Activated naive CD8-positive, alpha-beta T cell treated with anti-CD3 and anti-CD28 coated beads, Interleukin-2, amount 50 U/mL, for 24 hours (primary cell): ENCODE measurements at regions not wholly inside any gene's neighbourhood (a gene's known extent, or its start where the extent isn't known, plus 50 kb on each side); places are given as distances from the start of the nearest gene placed in this dataset.

Source experiments
- ATAC-seq: fragments of 150-1000 bp; cut with Tn5 transposase; one replicate; pipeline ENCODE4 v1.10.0; 2021
- DNase-seq: peaks from one replicate; pipeline ENCODE4 v3.0.0; 2021
- H3K27ac Mint-ChIP-seq: one replicate; pipeline ENCODE4 v1.8.0; 2021; ENCODE audit warnings: mild to moderate bottlenecking, mixed read lengths
- H3K27me3 Mint-ChIP-seq: one replicate; pipeline ENCODE4 v1.8.0; 2021; ENCODE audit warnings: mixed read lengths
- H3K36me3 Mint-ChIP-seq: one replicate; pipeline ENCODE4 v1.8.0; 2021; ENCODE audit warnings: low read depth, mixed read lengths
- H3K4me1 Mint-ChIP-seq: one replicate; pipeline ENCODE4 v1.8.0; 2021; ENCODE audit warnings: mixed read lengths
- H3K4me3 Mint-ChIP-seq: one replicate; pipeline ENCODE4 v1.8.0; 2021; ENCODE audit warnings: mild to moderate bottlenecking, moderate library complexity, mixed read lengths
- H3K9me3 Mint-ChIP-seq: one replicate; pipeline ENCODE4 v1.8.0; 2021; ENCODE audit warnings: mixed read lengths

GRCh38 chr18:46360102-46360699, 256.0 kb downstream of the HAUS1 start:
- ATAC-seq (no peak), DNase-seq (no peak)
- H3K4me1 Mint-ChIP-seq, result no peaks in the 10 kb centered on the region
- H3K4me3 Mint-ChIP-seq, result no peak overlapping the region
- H3K27me3 Mint-ChIP-seq, result no peaks in the 10 kb centered on the region
- H3K36me3 Mint-ChIP-seq, result no peaks in the 10 kb centered on the region
- no peaks in the 10 kb centered on the region for H3K9me3 Mint-ChIP-seq
- H3K27ac Mint-ChIP-seq, result no peak overlapping the region

GRCh38 chr18:46360866-46361265, 256.7 kb downstream of the HAUS1 start:
- Mint-ChIP-seq H3K9me3 (no peaks in the 10 kb centered on the region), H3K27ac (no peak overlapping the region), H3K4me3 (no peak overlapping the region), H3K27me3 (no peaks in the 10 kb centered on the region), H3K36me3 (no peaks in the 10 kb centered on the region), H3K4me1 (no peaks in the 10 kb centered on the region)
- ATAC-seq, result no peak
- no peak for DNase-seq

GRCh38 chr18:46362533-46362932, 258.3 kb downstream of the HAUS1 start:
- Mint-ChIP-seq H3K4me3 (no peak overlapping the region), H3K9me3 (no peaks in the 10 kb centered on the region), H3K4me1 (no peaks in the 10 kb centered on the region), H3K36me3 (no peaks in the 10 kb centered on the region), H3K27ac (no peak overlapping the region), H3K27me3 (no peaks in the 10 kb centered on the region)
- no peak for DNase-seq
- no peak for ATAC-seq

GRCh38 chr18:46364048-46364447, 259.9 kb downstream of the HAUS1 start:
- Mint-ChIP-seq H3K27me3 (no peaks in the 10 kb centered on the region), H3K9me3 (no peaks in the 10 kb centered on the region), H3K4me3 (no peak overlapping the region), H3K4me1 (no peaks in the 10 kb centered on the region), H3K36me3 (no peaks in the 10 kb centered on the region), H3K27ac (no peak overlapping the region)
- no peak for DNase-seq
- ATAC-seq, result no peak

GRCh38 chr18:46366201-46366600, 262.0 kb downstream of the HAUS1 start:
- no peak for DNase-seq
- ATAC-seq, result no peak
- Mint-ChIP-seq H3K36me3 (no peaks in the 10 kb centered on the region), H3K9me3 (no peaks in the 10 kb centered on the region), H3K27ac (no peak overlapping the region), H3K4me3 (no peak overlapping the region), H3K4me1 (no peaks in the 10 kb centered on the region), H3K27me3 (no peaks in the 10 kb centered on the region)

- no peaks in the 10 kb centered on the region for H3K36me3 Mint-ChIP-seq
- no peaks in the 10 kb centered on the region for H3K9me3 Mint-ChIP-seq
- H3K27ac Mint-ChIP-seq, result no peak overlapping the region
- no peaks in the 10 kb centered on the region for H3K27me3 Mint-ChIP-seq
- DNase-seq, result no peak
- no peak for ATAC-seq
- no peaks in the 10 kb centered on the region for H3K4me1 Mint-ChIP-seq
- no peak overlapping the region for H3K4me3 Mint-ChIP-seq
Measured at GRCh38 chr18:46366751-46367376, 262.7 kb downstream of the HAUS1 start.

GRCh38 chr18:46369323-46369722, 265.1 kb downstream of the HAUS1 start:
- DNase-seq, result no peak
- no peak overlapping the region for H3K4me3 Mint-ChIP-seq
- H3K4me1 Mint-ChIP-seq, result no peaks in the 10 kb centered on the region
- H3K27ac Mint-ChIP-seq, result no peak overlapping the region
- ATAC-seq, result no peak
- H3K36me3 Mint-ChIP-seq, result no peaks in the 10 kb centered on the region
- H3K9me3 Mint-ChIP-seq, result no peaks in the 10 kb centered on the region
- no peaks in the 10 kb centered on the region for H3K27me3 Mint-ChIP-seq

GRCh38 chr18:46370898-46371297, 266.7 kb downstream of the HAUS1 start:
- Mint-ChIP-seq H3K36me3 (no peaks in the 10 kb centered on the region), H3K27ac (no peak overlapping the region), H3K4me3 (no peak overlapping the region), H3K4me1 (no peaks in the 10 kb centered on the region), H3K9me3 (no peaks in the 10 kb centered on the region), H3K27me3 (no peaks in the 10 kb centered on the region)
- ATAC-seq (no peak), DNase-seq (no peak)

- no peaks in the 10 kb centered on the region for H3K4me1 Mint-ChIP-seq
- ATAC-seq, result no peak
- H3K9me3 Mint-ChIP-seq, result no peaks in the 10 kb centered on the region
- no peak overlapping the region for H3K4me3 Mint-ChIP-seq
- no peak for DNase-seq
- no peaks in the 10 kb centered on the region for H3K36me3 Mint-ChIP-seq
- H3K27me3 Mint-ChIP-seq, result no peaks in the 10 kb centered on the region
- no peak overlapping the region for H3K27ac Mint-ChIP-seq
Measured at GRCh38 chr18:46372670-46373069, 268.5 kb downstream of the HAUS1 start.

- Mint-ChIP-seq H3K9me3 (no peaks in the 10 kb centered on the region), H3K36me3 (no peaks in the 10 kb centered on the region), H3K4me3 (no peak overlapping the region), H3K27ac (no peak overlapping the region), H3K4me1 (no peaks in the 10 kb centered on the region), H3K27me3 (no peaks in the 10 kb centered on the region)
- no peak for DNase-seq
- no peak for ATAC-seq
Measured at GRCh38 chr18:46373131-46373530, 268.9 kb downstream of the HAUS1 start.

- Mint-ChIP-seq H3K4me3 (no peak overlapping the region), H3K27ac (no peak overlapping the region), H3K4me1 (no peaks in the 10 kb centered on the region), H3K9me3 (no peaks in the 10 kb centered on the region), H3K27me3 (no peaks in the 10 kb centered on the region), H3K36me3 (no peaks in the 10 kb centered on the region)
- DNase-seq, result no peak
- ATAC-seq, result no peak
Measured at GRCh38 chr18:46373791-46374190, 269.6 kb downstream of the HAUS1 start.

- no peaks in the 10 kb centered on the region for H3K4me1 Mint-ChIP-seq
- no peaks in the 10 kb centered on the region for H3K27me3 Mint-ChIP-seq
- DNase-seq (no peak), ATAC-seq (no peak)
- H3K36me3 Mint-ChIP-seq, result no peaks in the 10 kb centered on the region
- H3K4me3 Mint-ChIP-seq, result no peak overlapping the region
- no peaks in the 10 kb centered on the region for H3K9me3 Mint-ChIP-seq
- H3K27ac Mint-ChIP-seq, result no peak overlapping the region
Measured at GRCh38 chr18:46374850-46375249, 270.7 kb downstream of the HAUS1 start.

- DNase-seq (no peak), ATAC-seq (no peak)
- H3K4me1 Mint-ChIP-seq, result no peaks in the 10 kb centered on the region
- no peaks in the 10 kb centered on the region for H3K9me3 Mint-ChIP-seq
- no peaks in the 10 kb centered on the region for H3K27me3 Mint-ChIP-seq
- no peaks in the 10 kb centered on the region for H3K36me3 Mint-ChIP-seq
- H3K4me3 Mint-ChIP-seq, result no peak overlapping the region
- H3K27ac Mint-ChIP-seq, result no peak overlapping the region
Measured at GRCh38 chr18:46377557-46377956, 273.4 kb downstream of the HAUS1 start.

GRCh38 chr18:46378126-46378863, 274.1 kb downstream of the HAUS1 start:
- no peak overlapping the region for H3K4me3 Mint-ChIP-seq
- no peaks in the 10 kb centered on the region for H3K27me3 Mint-ChIP-seq
- H3K36me3 Mint-ChIP-seq, result no peaks in the 10 kb centered on the region
- no peak for ATAC-seq
- no peaks in the 10 kb centered on the region for H3K9me3 Mint-ChIP-seq
- no peak for DNase-seq
- no peak overlapping the region for H3K27ac Mint-ChIP-seq
- no peaks in the 10 kb centered on the region for H3K4me1 Mint-ChIP-seq

- ATAC-seq, result no peak
- H3K4me3 Mint-ChIP-seq, result no peak overlapping the region
- H3K27me3 Mint-ChIP-seq, result no peaks in the 10 kb centered on the region
- no peaks in the 10 kb centered on the region for H3K9me3 Mint-ChIP-seq
- H3K4me1 Mint-ChIP-seq, result no peaks in the 10 kb centered on the region
- H3K36me3 Mint-ChIP-seq, result no peaks in the 10 kb centered on the region
- no peak overlapping the region for H3K27ac Mint-ChIP-seq
- DNase-seq, result no peak
Measured at GRCh38 chr18:46378864-46379207, 274.7 kb downstream of the HAUS1 start.
